ENCODE measurements at regions not wholly inside any gene's neighbourhood (a gene's known extent, or its start where the extent isn't known, plus 50 kb on each side); places are given as distances from the start of the nearest gene placed in this dataset.

DNA sequence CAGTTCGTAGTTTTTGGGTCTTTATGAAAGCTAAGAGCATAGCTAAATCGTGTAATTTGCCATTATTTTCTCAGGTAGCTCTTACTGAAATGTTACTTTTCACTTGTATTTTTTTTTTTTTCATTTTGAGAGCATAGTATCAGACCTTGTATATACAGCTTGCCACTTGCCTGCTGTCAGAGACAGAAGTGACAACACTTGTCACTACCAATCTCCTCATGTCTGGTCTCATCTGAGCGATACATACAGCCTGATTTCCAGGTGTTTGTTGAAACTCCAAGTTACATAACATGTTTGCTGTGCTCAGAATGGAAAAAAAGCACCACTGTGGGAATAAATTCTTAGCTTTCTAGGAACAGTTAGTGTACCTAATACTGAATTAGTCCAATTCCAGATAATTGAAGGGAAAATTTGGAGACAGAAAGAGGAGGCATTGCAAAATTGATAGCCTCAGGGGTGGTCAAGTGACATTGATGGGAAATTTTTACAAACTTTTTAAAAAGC lies 621.4 kb upstream of the PKN2 start:
- Histone ChIP-seq H2AK5ac (ENCODE audit: low read depth, low read length) (no peak overlapping the region), H3K4ac (ENCODE audit: low read length) (no peak overlapping the region), H3K36me3 (replicated peaks in 1 of 2; ENCODE audit: control insufficient read depth in 2 of 2, insufficient read depth in 2 of 2, low read length in 2 of 2) (no peaks in the 10 kb centered on the region), H4K91ac (ENCODE audit: low read depth, low read length, poor library complexity) (no peak overlapping the region), H2BK5ac (ENCODE audit: low read length) (no peak overlapping the region), H3K9ac (ENCODE audit: low read depth, low read length, poor library complexity) (no peak overlapping the region), H3K4me1 (ENCODE audit: control insufficient read depth in 2 of 2, insufficient read depth in 1 of 2, low read depth in 1 of 2, low read length in 2 of 2) (peaks cover 0 to 4% of the 10 kb centered on the region in 2 donors), H2BK120ac (ENCODE audit: low read depth, low read length) (no peak overlapping the region), H3K79me1 (ENCODE audit: low read depth, low read length) (no peaks in the 10 kb centered on the region), H3K27me3 (ENCODE audit: control insufficient read depth in 3 of 3, insufficient read depth in 3 of 3, low read depth in 1 of 3, low read length in 3 of 3) (no peaks in the 10 kb centered on the region), H3K27ac (replicated peaks; ENCODE audit: low read length) (no peak overlapping the region), H3K4me2 (ENCODE audit: insufficient read depth, low read length, poor library complexity, severe bottlenecking) (no peak overlapping the region), H3K23ac (ENCODE audit: low read depth, low read length, poor library complexity) (no peak overlapping the region), H2BK15ac (ENCODE audit: low read length) (no peak overlapping the region), H2AFZ (ENCODE audit: low read length) (no peak overlapping the region), H3K14ac (ENCODE audit: low read length) (no peak overlapping the region), H4K8ac (ENCODE audit: low read depth, low read length) (no peak overlapping the region), H3K18ac (ENCODE audit: low read length) (no peak overlapping the region), H3K9me3 (replicated peaks in 1 of 2; ENCODE audit: control insufficient read depth in 2 of 2, insufficient read depth in 1 of 2, low read depth in 1 of 2, low read length in 2 of 2) (no peaks in the 10 kb centered on the region), H2BK12ac (ENCODE audit: low read length) (no peak overlapping the region), H3K4me3 (ENCODE audit: low read length in 2 of 2) (no peak overlapping the region)
- no peak for DNase-seq (ENCODE audit: low spot score)
- no CpG with 5 or more reads among the region's 3 CpGs for WGBS, 2 donors (ENCODE audit: extremely low coverage in 2 of 2, insufficient read length in 2 of 2, insufficient replicate concordance in 1 of 2)

DNA sequence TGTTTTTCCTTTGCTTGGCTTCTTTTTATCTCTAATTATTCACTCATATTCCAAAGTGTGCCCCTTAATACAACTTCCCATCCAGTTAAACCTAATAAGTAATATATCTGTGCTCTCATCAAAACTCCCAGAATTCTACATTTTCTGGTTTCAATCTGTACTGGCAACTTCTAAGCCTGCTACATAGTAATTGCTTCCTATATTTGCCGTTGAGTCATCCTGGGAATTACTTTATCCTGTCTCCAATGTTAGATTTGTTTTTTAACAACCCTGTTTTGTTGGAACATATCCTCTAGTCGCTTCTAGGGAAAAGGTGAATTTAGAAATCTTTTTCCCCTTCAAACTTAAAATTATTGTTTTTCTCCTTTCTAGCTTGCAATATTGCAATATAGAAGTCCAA lies 620.5 kb upstream of the PKN2 start:
- no CpG with 5 or more reads among the region's 2 CpGs for WGBS, 2 donors (ENCODE audit: extremely low coverage in 2 of 2, insufficient read length in 2 of 2, insufficient replicate concordance in 1 of 2)

DNA sequence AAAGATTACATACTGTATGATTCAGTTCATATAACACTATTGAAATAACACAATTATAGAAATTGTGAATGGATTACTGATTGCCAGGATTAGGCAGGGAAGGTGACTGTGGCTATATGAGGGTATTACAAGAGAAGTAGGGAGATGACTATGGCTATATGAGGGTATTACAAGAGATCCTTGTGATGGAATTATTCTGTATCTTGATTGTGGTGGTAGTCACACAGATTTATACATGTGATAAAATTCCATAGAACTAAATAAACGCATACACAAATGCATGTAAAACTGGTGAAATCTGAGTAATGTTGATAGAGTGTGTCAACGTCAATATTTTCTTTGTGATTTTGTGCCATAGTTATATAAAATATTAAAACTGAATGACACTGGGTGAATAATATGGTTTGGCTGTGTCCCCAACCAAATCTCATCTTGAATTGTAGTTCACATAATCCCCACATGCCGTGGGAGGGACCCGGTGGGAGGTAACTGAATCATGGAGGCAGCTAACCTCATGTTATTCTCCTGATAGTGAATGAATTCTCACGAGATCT lies 615.6 kb upstream of the PKN2 start:
- H3K9ac ChIP-seq (ENCODE audit: low read depth, low read length, poor library complexity): no peak overlapping the region
- no peak overlapping the region for H2BK120ac ChIP-seq (ENCODE audit: low read depth, low read length)
- H3K27me3 ChIP-seq (ENCODE audit: control insufficient read depth in 3 of 3, insufficient read depth in 3 of 3, low read depth in 1 of 3, low read length in 3 of 3): no peaks in the 10 kb centered on the region
- no peak for DNase-seq (ENCODE audit: low spot score)
- H3K27ac ChIP-seq (replicated peaks; ENCODE audit: low read length): no peak overlapping the region
- no peak overlapping the region for H3K14ac ChIP-seq (ENCODE audit: low read length)
- H4K91ac ChIP-seq (ENCODE audit: low read depth, low read length, poor library complexity): no peak overlapping the region
- H3K36me3 ChIP-seq (replicated peaks in 1 of 2; ENCODE audit: control insufficient read depth in 2 of 2, insufficient read depth in 2 of 2, low read length in 2 of 2): no peaks in the 10 kb centered on the region
- H3K4me3 ChIP-seq (ENCODE audit: low read length in 2 of 2): no peak overlapping the region
- H3K23ac ChIP-seq (ENCODE audit: low read depth, low read length, poor library complexity): no peak overlapping the region
- no peak overlapping the region for H2BK5ac ChIP-seq (ENCODE audit: low read length)
- H3K4me2 ChIP-seq (ENCODE audit: insufficient read depth, low read length, poor library complexity, severe bottlenecking): no peak overlapping the region
- H2AK5ac ChIP-seq (ENCODE audit: low read depth, low read length): no peak overlapping the region
- no peak overlapping the region for H3K18ac ChIP-seq (ENCODE audit: low read length)
- no peak overlapping the region for H2BK12ac ChIP-seq (ENCODE audit: low read length)
- no peak overlapping the region for H2AFZ ChIP-seq (ENCODE audit: low read length)
- no peak overlapping the region for H3K4ac ChIP-seq (ENCODE audit: low read length)
- WGBS, 2 donors (ENCODE audit: extremely low coverage in 2 of 2, insufficient read length in 2 of 2, insufficient replicate concordance in 1 of 2): no CpG with 5 or more reads among the region's 5 CpGs
- H3K79me1 ChIP-seq (ENCODE audit: low read depth, low read length): no peaks in the 10 kb centered on the region
- no peaks in the 10 kb centered on the region for H3K4me1 ChIP-seq (ENCODE audit: control insufficient read depth in 2 of 2, insufficient read depth in 1 of 2, low read depth in 1 of 2, low read length in 2 of 2)
- no peaks in the 10 kb centered on the region for H3K9me3 ChIP-seq (replicated peaks in 1 of 2; ENCODE audit: control insufficient read depth in 2 of 2, insufficient read depth in 1 of 2, low read depth in 1 of 2, low read length in 2 of 2)
- no peak overlapping the region for H4K8ac ChIP-seq (ENCODE audit: low read depth, low read length)
- H2BK15ac ChIP-seq (ENCODE audit: low read length): no peak overlapping the region

More for the DNA sequence above, 620.5 kb upstream of the PKN2 start:
- Histone ChIP-seq H3K9ac (ENCODE audit: low read depth, low read length, poor library complexity) (no peak overlapping the region), H3K23ac (ENCODE audit: low read depth, low read length, poor library complexity) (no peak overlapping the region), H3K14ac (ENCODE audit: low read length) (no peak overlapping the region), H3K36me3 (replicated peaks in 1 of 2; ENCODE audit: control insufficient read depth in 2 of 2, insufficient read depth in 2 of 2, low read length in 2 of 2) (no peaks in the 10 kb centered on the region), H3K4me2 (ENCODE audit: insufficient read depth, low read length, poor library complexity, severe bottlenecking) (no peak overlapping the region), H2AFZ (ENCODE audit: low read length) (no peak overlapping the region), H2BK120ac (ENCODE audit: low read depth, low read length) (no peak overlapping the region), H2AK5ac (ENCODE audit: low read depth, low read length) (no peak overlapping the region), H4K91ac (ENCODE audit: low read depth, low read length, poor library complexity) (no peak overlapping the region), H3K4ac (ENCODE audit: low read length) (no peak overlapping the region), H3K27me3 (ENCODE audit: control insufficient read depth in 3 of 3, insufficient read depth in 3 of 3, low read depth in 1 of 3, low read length in 3 of 3) (no peaks in the 10 kb centered on the region), H3K4me3 (ENCODE audit: low read length in 2 of 2) (no peak overlapping the region), H3K27ac (replicated peaks; ENCODE audit: low read length) (no peak overlapping the region), H4K8ac (ENCODE audit: low read depth, low read length) (no peak overlapping the region), H3K9me3 (replicated peaks in 1 of 2; ENCODE audit: control insufficient read depth in 2 of 2, insufficient read depth in 1 of 2, low read depth in 1 of 2, low read length in 2 of 2) (no peaks in the 10 kb centered on the region), H3K4me1 (ENCODE audit: control insufficient read depth in 2 of 2, insufficient read depth in 1 of 2, low read depth in 1 of 2, low read length in 2 of 2) (peaks cover 0 to 4% of the 10 kb centered on the region in 2 donors), H2BK15ac (ENCODE audit: low read length) (no peak overlapping the region), H3K79me1 (ENCODE audit: low read depth, low read length) (no peaks in the 10 kb centered on the region), H2BK12ac (ENCODE audit: low read length) (no peak overlapping the region), H3K18ac (ENCODE audit: low read length) (no peak overlapping the region), H2BK5ac (ENCODE audit: low read length) (no peak overlapping the region)
- DNase-seq (ENCODE audit: low spot score): no peak

DNA sequence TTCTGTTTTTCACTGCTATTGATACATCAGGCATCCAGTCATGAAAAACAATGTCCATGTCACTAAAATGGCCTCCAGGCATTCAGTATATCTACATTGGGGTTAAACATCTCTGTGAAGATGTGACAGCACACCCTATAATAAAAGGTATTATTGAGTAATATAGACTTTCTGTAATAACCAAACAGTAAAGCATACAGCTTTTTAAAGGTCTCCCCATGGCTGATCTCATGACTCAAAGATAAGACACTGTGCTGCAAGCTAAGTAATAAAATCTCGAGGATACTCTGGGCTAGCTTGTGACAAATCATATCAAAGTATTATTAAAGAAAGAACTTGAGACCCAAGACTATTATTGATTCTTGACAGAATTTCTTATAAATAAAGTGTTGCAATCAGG lies 613.1 kb upstream of the PKN2 start:
- Histone ChIP-seq H4K91ac (ENCODE audit: low read depth, low read length, poor library complexity) (no peak overlapping the region), H3K79me1 (ENCODE audit: low read depth, low read length) (no peaks in the 10 kb centered on the region), H3K36me3 (replicated peaks in 1 of 2; ENCODE audit: control insufficient read depth in 2 of 2, insufficient read depth in 2 of 2, low read length in 2 of 2) (no peaks in the 10 kb centered on the region), H3K9me3 (replicated peaks in 1 of 2; ENCODE audit: control insufficient read depth in 2 of 2, insufficient read depth in 1 of 2, low read depth in 1 of 2, low read length in 2 of 2) (no peaks in the 10 kb centered on the region), H3K9ac (ENCODE audit: low read depth, low read length, poor library complexity) (no peak overlapping the region), H3K4ac (ENCODE audit: low read length) (no peak overlapping the region), H3K4me3 (ENCODE audit: low read length in 2 of 2) (no peak overlapping the region), H2BK5ac (ENCODE audit: low read length) (no peak overlapping the region), H2BK12ac (ENCODE audit: low read length) (no peak overlapping the region), H2AK5ac (ENCODE audit: low read depth, low read length) (no peak overlapping the region), H3K27ac (replicated peaks; ENCODE audit: low read length) (no peak overlapping the region), H3K18ac (ENCODE audit: low read length) (no peak overlapping the region), H2BK15ac (ENCODE audit: low read length) (no peak overlapping the region), H3K4me2 (ENCODE audit: insufficient read depth, low read length, poor library complexity, severe bottlenecking) (no peak overlapping the region), H3K27me3 (ENCODE audit: control insufficient read depth in 3 of 3, insufficient read depth in 3 of 3, low read depth in 1 of 3, low read length in 3 of 3) (peaks cover 0 to 5% (median 0%) of the 10 kb centered on the region in 3 experiments), H4K8ac (ENCODE audit: low read depth, low read length) (no peak overlapping the region), H3K14ac (ENCODE audit: low read length) (no peak overlapping the region), H3K4me1 (ENCODE audit: control insufficient read depth in 2 of 2, insufficient read depth in 1 of 2, low read depth in 1 of 2, low read length in 2 of 2) (no peaks in the 10 kb centered on the region), H3K23ac (ENCODE audit: low read depth, low read length, poor library complexity) (no peak overlapping the region), H2AFZ (ENCODE audit: low read length) (no peak overlapping the region), H2BK120ac (ENCODE audit: low read depth, low read length) (no peak overlapping the region)
- WGBS, 2 donors (ENCODE audit: extremely low coverage in 2 of 2, insufficient read length in 2 of 2, insufficient replicate concordance in 1 of 2): no CpG with 5 or more reads among the region's 1 CpG
- DNase-seq (ENCODE audit: low spot score): no peak
